Neuronal stem cell (in vitro differentiated cells): ENCODE measurements at regions not wholly inside any gene's neighbourhood (a gene's known extent, or its start where the extent isn't known, plus 50 kb on each side); places are given as distances from the start of the nearest gene placed in this dataset. TPM values are rescaled to one million over a fixed set of nuclear protein-coding genes. Genes with fewer than 3 reads are reported as not detected.

Source experiments
- small RNA-seq: library from polyadenylated mRNA; stranded (forward); fragments of <200 nt; extraction: miRNeasy Mini kit (QIAGEN cat#:217004); gene quantifications from one replicate; pipeline ENCODE3, GENCODE V24; 2013; ENCODE audit not compliant: insufficient read depth

Small RNAs in the stretch of these regions (small RNA-seq; reads per million reads assigned to genes)
- gene RN7SL252P, result not detected
